ENCODE measurements at regions not wholly inside any gene's neighbourhood (a gene's known extent, or its start where the extent isn't known, plus 50 kb on each side); places are given as distances from the start of the nearest gene placed in this dataset.

- DNase-seq = peak; percentile 80 to 87
Observed at GRCh38 chr3:27590437-27591298, 106.5 kb upstream of the SLC4A7 start.

GRCh38 chr3:27589795-27590194 lies 105.6 kb upstream of the SLC4A7 start:
- DNase-seq = no peak

- no peak for DNase-seq
Observed at GRCh38 chr3:27585429-27585828, 101.2 kb upstream of the SLC4A7 start.

- DNase-seq = no peak
Observed at GRCh38 chr3:27584874-27585273, 100.7 kb upstream of the SLC4A7 start.

- no peak for DNase-seq
Observed at GRCh38 chr3:27581852-27582251, 97.7 kb upstream of the SLC4A7 start.

- no peak for DNase-seq
Observed at GRCh38 chr3:27578032-27578431, 93.8 kb upstream of the SLC4A7 start.

- no peak for DNase-seq
Observed at GRCh38 chr3:27577504-27577903, 93.3 kb upstream of the SLC4A7 start.

GRCh38 chr3:27576171-27576570 lies 92.0 kb upstream of the SLC4A7 start:
- DNase-seq = no peak

GRCh38 chr3:27575499-27575898 lies 91.3 kb upstream of the SLC4A7 start:
- no peak for DNase-seq

GRCh38 chr3:27574438-27574795 lies 90.2 kb upstream of the SLC4A7 start:
- DNase-seq = no peak

- DNase-seq = no peak
Observed at GRCh38 chr3:27573780-27574437, 89.7 kb upstream of the SLC4A7 start.

- no peak for DNase-seq
Observed at GRCh38 chr3:27573138-27573537, 89.0 kb upstream of the SLC4A7 start.

GRCh38 chr3:27571345-27571744 lies 87.2 kb upstream of the SLC4A7 start:
- DNase-seq = no peak

- DNase-seq = no peak
Observed at GRCh38 chr3:27570421-27571106, 86.4 kb upstream of the SLC4A7 start.

- DNase-seq = peak; percentile 26 to 28
Observed at GRCh38 chr3:27568393-27568792, 84.2 kb upstream of the SLC4A7 start.

GRCh38 chr3:27567251-27567650 lies 83.1 kb upstream of the SLC4A7 start:
- no peak for DNase-seq

GRCh38 chr3:27565201-27565852 lies 81.1 kb upstream of the SLC4A7 start:
- DNase-seq = no peak

GRCh38 chr3:27561576-27561975 lies 77.4 kb upstream of the SLC4A7 start:
- no peak for DNase-seq

- DNase-seq = peak; percentile 96
Observed at GRCh38 chr3:27560484-27561056, 76.4 kb upstream of the SLC4A7 start.

- DNase-seq = no peak
Observed at GRCh38 chr3:27559835-27560234, 75.7 kb upstream of the SLC4A7 start.

- no peak for DNase-seq
Observed at GRCh38 chr3:27559381-27559780, 75.2 kb upstream of the SLC4A7 start.

- DNase-seq = no peak
Observed at GRCh38 chr3:27557411-27557810, 73.2 kb upstream of the SLC4A7 start.

GRCh38 chr3:27556887-27557286 lies 72.7 kb upstream of the SLC4A7 start:
- no peak for DNase-seq

Data from AML-193 (cell line).